ENCODE measurements at regions not wholly inside any gene's neighbourhood (a gene's known extent, or its start where the extent isn't known, plus 50 kb on each side); places are given as distances from the start of the nearest gene placed in this dataset.

GRCh38 chr12:131208425-131208824 lies 254.7 kb downstream of the ADGRD1 start:
- FAIRE-seq (no peak), DNase-seq (ENCODE audit: low read depth in 1 of 2, low spot score in 2 of 2) (no peak)
- H3K14ac ChIP-seq (ENCODE audit: insufficient read length), result no peak overlapping the region
- H2BK20ac ChIP-seq (ENCODE audit: low read length), result no peak overlapping the region
- no peak overlapping the region for H3K56ac ChIP-seq (replicated peaks; ENCODE audit: insufficient read length, low read depth, low read length)
- no peak overlapping the region for H2AK5ac ChIP-seq (ENCODE audit: low read depth, low read length)
- no peak overlapping the region for H3K9ac ChIP-seq (replicated peaks in 1 of 4; ENCODE audit: extremely low read depth in 1 of 4, low read depth in 3 of 4, low read length in 3 of 4)
- H3K9me3 ChIP-seq (ENCODE audit: insufficient read depth in 2 of 2, low read depth in 1 of 2, low read length in 1 of 2), result peaks cover 5 to 6% of the 10 kb centered on the region in 2 experiments; a peak in 2 of 4 replicates
- H2BK12ac ChIP-seq (ENCODE audit: low read depth, low read length), result no peak overlapping the region
- H3K4me2 ChIP-seq (ENCODE audit: insufficient read depth in 1 of 2, low read depth in 2 of 2, low read length in 2 of 2), result no peak overlapping the region
- no peaks in the 10 kb centered on the region for H3K79me2 ChIP-seq (ENCODE audit: control insufficient read depth in 1 of 2, insufficient read depth in 2 of 2, low read length in 2 of 2)
- H4K5ac ChIP-seq (ENCODE audit: insufficient read length, low read depth, low read length), result no peak overlapping the region
- 79% methylated on average over 5 of the region's 5 CpGs; no CpG with 5 or more reads in 1 of the 2 experiments for WGBS, 2 experiments (ENCODE audit: extremely low coverage in 1 of 2, insufficient coverage in 1 of 2, insufficient read length in 1 of 2, insufficient replicate concordance in 2 of 2, low coverage in 1 of 2, low lambda C conversion rate in 2 of 2, missing lambda C conversion rate in 1 of 2)
- no peaks in the 10 kb centered on the region for H3K27me3 ChIP-seq (replicated peaks in 1 of 4; ENCODE audit: control insufficient read depth in 3 of 4, extremely low read depth in 1 of 4, insufficient read depth in 3 of 4, low read length in 3 of 4)
- no peak overlapping the region for H3K23ac ChIP-seq (ENCODE audit: insufficient read length)
- H2AFZ ChIP-seq (ENCODE audit: low read length), result no peak overlapping the region
- H4K20me1 ChIP-seq (replicated peaks in 1 of 2; ENCODE audit: control insufficient read depth in 1 of 2, insufficient read depth in 2 of 2, low read length in 2 of 2), result no peaks in the 10 kb centered on the region
- no peak overlapping the region for H2BK5ac ChIP-seq (ENCODE audit: low read depth, low read length)
- CTCF ChIA-PET (ENCODE audit: partially characterized antibody), result no interaction called here
- H3K79me1 ChIP-seq (ENCODE audit: low read depth, low read length), result no peaks in the 10 kb centered on the region
- no peak overlapping the region for H2BK120ac ChIP-seq (replicated peaks; ENCODE audit: low read depth, low read length)
- H3K36me3 ChIP-seq (ENCODE audit: control insufficient read depth in 2 of 4, insufficient read depth in 4 of 4, low read length in 3 of 4), result no peaks in the 10 kb centered on the region
- no peak overlapping the region for H4K91ac ChIP-seq (replicated peaks; ENCODE audit: insufficient read length, low read length)
- H4K8ac ChIP-seq (ENCODE audit: extremely low read depth, insufficient read depth, low read length), result no peak overlapping the region
- H2BK15ac ChIP-seq (ENCODE audit: low read length), result no peak overlapping the region
- POLR2A ChIA-PET (ENCODE audit: partially characterized antibody), result no interaction called here
- no peak overlapping the region for H3K4me3 ChIP-seq (ENCODE audit: extremely low read depth in 1 of 4, insufficient read depth in 2 of 4, low read depth in 3 of 4, low read length in 4 of 4)
- TF ChIP-seq ZNF274 (IDR thresholded peaks at IDR 0.05; ENCODE audit: borderline replicate concordance, extremely low read depth, low read length) (no peak), RAD21 (IDR thresholded peaks at IDR 0.05 in 1 of 2, conservative IDR thresholded peaks at IDR 0.05 in 1 of 2; ENCODE audit: low read depth in 2 of 2, low read length in 2 of 2) (no peak), SIN3A (conservative IDR thresholded peaks at IDR 0.05 in 1 of 2, IDR thresholded peaks at IDR 0.05 in 1 of 2; ENCODE audit: low read depth in 1 of 2, low read length in 2 of 2) (no peak), TBP (IDR thresholded peaks at IDR 0.05; ENCODE audit: low read depth, low read length) (no peak), TCF12 (IDR thresholded peaks at IDR 0.05; ENCODE audit: low read depth, low read length) (no peak), BRCA1 (IDR thresholded peaks at IDR 0.05; ENCODE audit: low read depth, low read length) (no peak)
- peaks cover 0 to 4% (median 0%) of the 10 kb centered on the region in 4 experiments; a peak in 1 of 7 replicates for H3K4me1 ChIP-seq (replicated peaks in 1 of 4; ENCODE audit: control insufficient read depth in 3 of 4, insufficient read depth in 4 of 4, low read length in 3 of 4)
- H3K27ac ChIP-seq (ENCODE audit: low read depth, low read length), result no peak overlapping the region
- no peak overlapping the region for H3K4ac ChIP-seq (replicated peaks; ENCODE audit: insufficient read length, low read depth, low read length)
- no peaks in the 10 kb centered on the region for H3K23me2 ChIP-seq (ENCODE audit: low read depth, low read length)
- no peak overlapping the region for H3K18ac ChIP-seq (ENCODE audit: extremely low read depth, low read length)

Measured in H1 (cell line).